Activated CD4-positive, alpha-beta T cell treated with anti-CD3 and anti-CD28 coated beads, Interleukin-10, Interleukin-2, amounts not matched to agents 100 ng/mL and 50 ng/mL, durations not matched to agents 16 hours and 8 hours (primary cell): ENCODE measurements at regions not wholly inside any gene's neighbourhood (a gene's known extent, or its start where the extent isn't known, plus 50 kb on each side); places are given as distances from the start of the nearest gene placed in this dataset.
"Not testable (repeated sequence)": the region's sequence is repeated elsewhere in the genome, so short reads cannot be mapped to it uniquely, and the experiment has no call there.

Experiments used
- DNase-seq: peaks from one replicate; pipeline ENCODE4 v3.0.0-alpha.2; 2020

GRCh38 chr9:129544761-129545160 lies 76.1 kb downstream of the C9orf50 start:
- DNase-seq, result no peak

- DNase-seq, result no peak
Observed at GRCh38 chr9:129542741-129543140, 78.2 kb downstream of the C9orf50 start.

GRCh38 chr9:129541270-129541669 lies 79.6 kb downstream of the C9orf50 start:
- DNase-seq, result no peak

GRCh38 chr9:129539446-129539845 lies 81.5 kb downstream of the C9orf50 start:
- no peak for DNase-seq

GRCh38 chr9:129531860-129532402 lies 89.0 kb downstream of the C9orf50 start:
- DNase-seq, result not testable (repeated sequence)

- not testable (repeated sequence) for DNase-seq
Observed at GRCh38 chr9:129527955-129528354, 92.9 kb downstream of the C9orf50 start.

DNA sequence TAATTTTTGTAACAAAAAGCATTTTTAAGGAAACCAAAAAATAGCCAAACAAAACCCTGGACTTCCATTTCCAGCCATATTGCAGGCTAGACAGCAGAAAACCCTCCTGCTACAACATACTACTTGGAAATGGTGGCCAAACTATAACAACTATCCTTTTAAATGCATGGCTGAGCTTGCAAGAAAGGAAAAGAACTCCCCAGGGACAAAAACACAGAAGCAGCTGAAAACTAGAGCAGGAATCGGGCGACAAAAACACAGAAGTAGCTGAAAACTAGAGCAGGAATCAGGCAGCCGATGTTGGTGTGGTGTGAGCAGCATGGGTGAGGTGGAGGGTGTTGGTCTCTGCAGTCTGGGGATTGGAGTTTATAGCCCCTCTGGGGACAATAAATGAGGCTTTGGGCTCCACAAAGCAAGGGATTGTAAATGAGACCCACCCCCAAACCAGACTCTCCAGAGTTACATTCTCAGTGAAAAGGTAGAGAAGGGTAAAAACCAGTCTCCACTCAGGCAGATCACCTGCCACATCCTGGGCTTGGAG lies 95.2 kb downstream of the C9orf50 start:
- no peak for DNase-seq

GRCh38 chr9:129524582-129525270 lies 96.2 kb downstream of the C9orf50 start:
- DNase-seq, result no peak

- DNase-seq, result no peak
Observed at GRCh38 chr9:129523943-129524581, 96.8 kb downstream of the C9orf50 start.

DNA sequence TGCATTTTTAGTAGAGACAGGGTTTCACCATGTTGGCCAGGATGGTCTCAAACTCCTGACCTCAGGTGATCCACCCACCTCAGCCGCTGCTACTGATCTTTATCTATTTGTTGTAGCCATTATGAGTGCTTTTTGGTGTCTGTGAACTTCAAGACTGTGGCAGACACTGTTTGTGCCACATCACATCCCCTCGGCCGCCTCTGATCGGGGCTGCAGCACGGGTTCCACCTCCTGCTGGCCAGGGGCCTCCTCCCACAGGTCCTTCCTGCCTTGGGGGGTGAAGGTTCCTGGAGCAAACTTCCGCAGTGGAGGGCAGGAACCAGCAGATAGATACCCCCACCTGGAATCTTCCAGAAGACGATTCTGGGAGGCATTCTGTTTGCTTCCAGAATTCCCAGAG lies 98.5 kb downstream of the C9orf50 start:
- DNase-seq, result no peak

- DNase-seq, result no peak
Observed at GRCh38 chr9:129520082-129520481, 100.8 kb downstream of the C9orf50 start.

GRCh38 chr9:129518074-129518473 lies 102.8 kb downstream of the C9orf50 start:
- no peak for DNase-seq

- DNase-seq, result no peak
Observed at GRCh38 chr9:129517006-129517405, 103.9 kb downstream of the C9orf50 start.

DNA sequence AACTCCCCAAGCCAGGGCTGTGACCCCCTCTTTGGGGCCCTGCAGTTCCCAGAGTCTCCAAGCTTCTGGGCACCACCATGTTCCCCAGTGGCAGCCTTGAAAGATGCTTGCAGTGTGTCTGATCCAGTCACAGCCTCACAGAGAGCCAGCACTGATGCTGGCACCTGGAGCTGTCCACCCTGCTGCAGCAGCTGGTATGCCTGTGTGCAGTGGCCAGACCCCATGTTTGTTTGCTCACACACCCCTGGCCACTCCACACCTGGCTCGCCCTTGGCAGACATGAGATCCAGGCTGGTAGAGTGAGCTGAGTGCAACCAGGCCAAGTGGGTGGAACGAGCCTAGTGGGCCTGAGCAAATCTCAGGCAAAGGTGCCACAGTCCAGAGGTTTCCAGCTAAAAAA lies 106.0 kb downstream of the C9orf50 start:
- DNase-seq, result no peak

DNA sequence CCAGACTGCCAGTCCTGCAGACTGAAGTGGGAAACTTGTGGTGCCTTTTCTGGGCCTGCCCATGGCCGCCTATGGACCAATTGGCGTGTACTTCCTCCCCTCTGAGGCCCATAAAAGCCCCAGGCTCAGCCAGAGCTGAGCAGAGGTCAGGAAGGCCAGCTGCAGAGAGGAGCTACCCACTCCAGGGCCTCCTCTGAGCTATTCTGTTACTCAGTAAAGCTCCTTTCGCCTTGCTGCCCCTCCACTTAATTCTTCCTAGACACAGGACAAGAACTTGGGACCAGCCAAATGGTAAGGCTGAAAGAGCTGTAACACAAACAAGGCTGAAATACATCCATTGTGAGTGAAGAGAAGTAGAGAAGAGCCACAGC lies 106.4 kb downstream of the C9orf50 start:
- no peak for DNase-seq

GRCh38 chr9:129513856-129514496 lies 106.9 kb downstream of the C9orf50 start:
- no peak for DNase-seq

GRCh38 chr9:129513282-129513681 lies 107.6 kb downstream of the C9orf50 start:
- DNase-seq, result no peak

- DNase-seq, result no peak
Observed at GRCh38 chr9:129511285-129511900, 109.5 kb downstream of the C9orf50 start.

DNA sequence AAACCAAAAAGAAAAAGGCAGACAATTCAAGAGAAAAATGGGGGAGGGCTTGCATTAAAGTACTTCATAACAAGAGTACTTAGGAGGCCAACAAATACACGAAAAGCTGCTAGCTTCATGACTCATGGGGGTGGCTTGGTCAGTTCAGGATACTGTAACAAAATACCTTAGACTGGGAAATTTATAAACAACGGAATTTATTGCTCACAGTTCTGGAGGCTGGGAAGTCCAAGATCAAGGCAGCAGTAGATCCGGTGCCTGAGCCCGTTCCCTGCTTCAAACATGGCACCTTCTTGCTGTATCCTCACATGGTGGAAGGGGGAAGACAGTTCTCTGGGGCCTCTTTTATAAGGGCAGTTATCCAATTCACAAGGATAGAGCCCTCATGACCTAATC lies 111.4 kb downstream of the C9orf50 start:
- no peak for DNase-seq

GRCh38 chr9:129507805-129508204 lies 113.1 kb downstream of the C9orf50 start:
- no peak for DNase-seq

DNA sequence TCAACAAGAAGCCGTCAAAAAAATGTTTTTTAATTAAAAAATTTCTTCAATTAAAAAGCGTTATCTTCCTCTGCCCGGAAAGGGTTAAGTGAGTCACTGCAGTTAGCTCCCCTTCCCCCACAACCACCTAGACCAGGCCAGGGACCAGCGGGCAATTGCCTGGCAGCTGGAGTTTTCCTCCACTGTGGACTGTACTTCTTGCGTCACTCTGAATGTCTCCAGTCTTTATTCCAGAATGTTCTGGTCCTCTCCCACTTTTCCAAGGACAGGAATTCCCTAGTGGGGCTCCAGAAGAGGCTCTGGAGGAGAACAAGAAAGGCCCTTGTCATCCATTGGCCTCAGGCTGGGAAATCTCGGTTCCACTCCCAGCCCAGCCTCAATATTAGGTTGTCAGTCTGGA lies 114.0 kb downstream of the C9orf50 start:
- DNase-seq, result no peak

DNA sequence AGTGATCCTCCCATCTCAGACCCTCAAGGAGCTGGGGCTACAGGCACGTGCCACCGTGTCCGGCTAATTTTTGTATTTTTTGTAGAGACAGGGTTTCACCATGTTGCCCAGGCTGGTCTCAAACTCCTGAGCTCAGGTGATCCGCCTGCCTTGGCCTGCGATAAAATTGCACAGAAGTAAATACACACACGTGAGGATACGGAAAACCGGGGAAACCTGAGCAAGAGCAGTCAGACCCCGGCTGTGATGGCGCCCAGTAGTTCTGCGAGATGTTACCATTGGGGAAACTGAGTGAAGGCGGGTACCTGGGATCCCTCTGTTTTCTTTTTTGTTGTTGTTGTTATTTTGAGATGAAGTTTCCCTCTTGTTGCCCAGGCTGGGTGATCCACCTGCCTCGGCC lies 114.9 kb downstream of the C9orf50 start:
- DNase-seq, result no peak

DNA sequence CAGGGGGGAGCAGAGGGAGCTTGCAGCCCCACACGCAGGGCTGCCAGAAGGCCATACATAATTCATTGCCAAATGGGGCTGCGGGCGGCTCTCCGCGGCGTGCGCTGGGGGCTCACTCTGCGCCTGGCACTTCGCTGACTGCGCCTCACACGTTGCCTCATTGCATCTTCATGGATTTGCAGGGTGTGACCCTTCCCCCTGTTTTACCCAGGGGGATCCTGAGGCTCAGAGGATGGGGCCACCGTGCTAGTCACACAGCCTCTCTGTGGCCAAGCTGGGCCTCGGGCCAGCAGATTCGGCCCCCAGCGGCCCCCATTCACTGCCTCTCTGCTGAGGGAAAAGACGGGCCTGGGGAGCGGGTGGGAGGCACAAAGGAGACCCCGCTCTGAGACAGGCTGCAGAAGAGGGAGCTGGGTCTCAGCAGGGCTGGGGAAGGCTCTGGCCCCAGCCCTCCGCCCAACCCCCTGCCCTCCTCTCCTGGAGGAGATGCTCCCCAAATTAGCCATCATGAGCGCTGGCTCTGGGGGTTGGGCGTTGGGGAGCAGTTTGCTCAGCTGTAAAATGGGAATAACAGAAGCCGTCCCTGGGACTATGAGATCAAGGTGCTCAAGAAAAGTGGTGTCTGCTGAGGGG lies 115.5 kb downstream of the C9orf50 start:
- no peak for DNase-seq
